22Rv1 (cell line): ENCODE measurements at regions not wholly inside any gene's neighbourhood (a gene's known extent, or its start where the extent isn't known, plus 50 kb on each side); places are given as distances from the start of the nearest gene placed in this dataset.

ENCODE experiments used
- CTCF ChIP-seq: fragments of 450-650 bp; IDR thresholded peaks from 2 replicates; pipeline ENCODE4 v1.5.1; 2017; ENCODE audit warnings: mild to moderate bottlenecking
- ZFX ChIP-seq: fragments of 450-650 bp; IDR thresholded peaks from 2 replicates; pipeline ENCODE4 v1.6.1; 2017; ENCODE audit warnings: antibody characterized with exemption, borderline replicate concordance

- TF ChIP-seq CTCF (no peak), ZFX (no peak)
Measured at GRCh38 chrX:83419030-83419792, 88.9 kb upstream of the POU3F4 start.
